ENCODE measurements at regions not wholly inside any gene's neighbourhood (a gene's known extent, or its start where the extent isn't known, plus 50 kb on each side); places are given as distances from the start of the nearest gene placed in this dataset.
"Not testable (repeated sequence)": the region's sequence is repeated elsewhere in the genome, so short reads cannot be mapped to it uniquely, and the experiment has no call there.

- DNase-seq = no peak
Measured at GRCh38 chr6:56904068-56904467, 50.8 kb upstream of the BEND6 start.

- DNase-seq = peak; percentile 5
Measured at GRCh38 chr6:56902641-56903464, 52.1 kb upstream of the BEND6 start.

GRCh38 chr6:56900784-56901183, 54.1 kb upstream of the BEND6 start:
- no peak for DNase-seq

- DNase-seq = no peak
Measured at GRCh38 chr6:56899753-56900152, 55.2 kb upstream of the BEND6 start.

GRCh38 chr6:56899311-56899710, 55.6 kb upstream of the BEND6 start:
- no peak for DNase-seq

- no peak for DNase-seq
Measured at GRCh38 chr6:56897789-56898529, 56.9 kb upstream of the BEND6 start.

GRCh38 chr6:56891754-56892153, 63.2 kb upstream of the BEND6 start:
- DNase-seq = no peak

GRCh38 chr6:56890683-56891429, 64.1 kb upstream of the BEND6 start:
- no peak for DNase-seq

GRCh38 chr6:56890066-56890465, 64.8 kb upstream of the BEND6 start:
- no peak for DNase-seq

GRCh38 chr6:56889492-56889891, 65.4 kb upstream of the BEND6 start:
- DNase-seq = no peak

GRCh38 chr6:56888687-56889086, 66.2 kb upstream of the BEND6 start:
- no peak for DNase-seq

GRCh38 chr6:56887086-56887485, 67.8 kb upstream of the BEND6 start:
- DNase-seq = no peak

GRCh38 chr6:56877922-56878321, 77.0 kb upstream of the BEND6 start:
- DNase-seq = no peak

GRCh38 chr6:56875961-56876360, 78.9 kb upstream of the BEND6 start:
- no peak for DNase-seq

- DNase-seq = no peak
Measured at GRCh38 chr6:56875523-56875922, 79.4 kb upstream of the BEND6 start.

- no peak for DNase-seq
Measured at GRCh38 chr6:56874328-56874727, 80.6 kb upstream of the BEND6 start.

- not testable (repeated sequence) for DNase-seq
Measured at GRCh38 chr6:56870053-56870452, 84.9 kb upstream of the BEND6 start.

- DNase-seq = no peak
Measured at GRCh38 chr6:56869346-56869745, 85.6 kb upstream of the BEND6 start.

GRCh38 chr6:56868687-56869086, 86.2 kb upstream of the BEND6 start:
- no peak for DNase-seq

- no peak for DNase-seq
Measured at GRCh38 chr6:56866917-56867522, 87.9 kb upstream of the BEND6 start.

GRCh38 chr6:56865081-56865875, 89.6 kb upstream of the BEND6 start:
- no peak for DNase-seq

GRCh38 chr6:56864171-56864616, 90.7 kb upstream of the BEND6 start:
- no peak for DNase-seq
